B cell (primary cell): ENCODE measurements at regions not wholly inside any gene's neighbourhood (a gene's known extent, or its start where the extent isn't known, plus 50 kb on each side); places are given as distances from the start of the nearest gene placed in this dataset.

Experiments
- ATAC-seq: fragments of 200-7000 bp; cut with Tn5 transposase; one replicate; pipeline ENCODE4 v1.10.0; 2021; ENCODE audit warnings: low read depth, mild to moderate bottlenecking, moderate number of reproducible peaks, moderate library complexity
- CTCF ChIA-PET: fragments of 350-600 bp; sonication (Branson Sonifier 250); formaldehyde crosslinking; loops from one replicate; lab custom pipeline; 2021; ENCODE audit warnings: antibody characterized with exemption, inconsistent platforms; lab: Charles Lee
- POLR2A ChIA-PET: fragments of 350-600 bp; sonication (Branson Sonifier 250); formaldehyde crosslinking; loops from one replicate; lab custom pipeline; 2021; ENCODE audit warnings: antibody characterized with exemption; lab: Charles Lee
- DNase-seq: peaks from one replicate; pipeline ENCODE4 v3.0.0; 2013
- H2AFZ ChIP-seq: 2 replicates; pipeline ENCODE4 v1.6.1; 2012; ENCODE audit warnings: mild to moderate bottlenecking, low read depth, low read length; ENCODE audit not compliant: insufficient read depth, poor library complexity, severe bottlenecking
- H3K27ac ChIP-seq, 2 donors: 1 replicate in 1 of 2; 2 replicates in 1 of 2; pipeline ENCODE4 v1.5.1; 2012 to 2013; ENCODE audit warnings: low read length in 2 of 2, mild to moderate bottlenecking in 2 of 2, moderate library complexity in 1 of 2
- H3K27me3 ChIP-seq, 4 experiments: fragments of 200-600 bp in 1 of 4; sonication (generic) in 1 of 4; replicated peaks in 1 of 4; 1 replicate in 2 of 4; 2 replicates in 2 of 4; pipeline versions ENCODE4 v1.6.1 to v1.7.0; 2013 to 2016; ENCODE audit warnings: low read length in 3 of 4, mild to moderate bottlenecking in 2 of 4, mixed read lengths in 1 of 4, moderate library complexity in 1 of 4; ENCODE audit not compliant: insufficient read depth in 4 of 4, control insufficient read depth in 3 of 4; ENCODE audit errors: control extremely low read depth in 1 of 4
- H3K36me3 ChIP-seq, 2 experiments: replicated peaks in 1 of 2; 1 replicate in 1 of 2; 2 replicates in 1 of 2; pipeline versions ENCODE4 v1.6.1 to v1.7.1; 2013; ENCODE audit warnings: low read length in 1 of 2; ENCODE audit not compliant: insufficient read depth in 2 of 2, control insufficient read depth in 1 of 2; ENCODE audit errors: control extremely low read depth in 1 of 2, extremely low read depth in 1 of 2
- H3K4me1 ChIP-seq, 2 donors: fragments of 200-600 bp in 1 of 2; sonication (generic) in 1 of 2; 1 replicate in 1 of 2; 2 replicates in 1 of 2; pipeline versions ENCODE4 v1.5.1 to v1.6.1; 2013 to 2017; ENCODE audit warnings: low read length in 2 of 2; ENCODE audit not compliant: control insufficient read depth in 2 of 2, insufficient read depth in 2 of 2
- H3K4me2 ChIP-seq: replicated peaks from 2 replicates; pipeline ENCODE3; 2012; ENCODE audit warnings: mild to moderate bottlenecking, low read depth, low read length; ENCODE audit not compliant: poor library complexity, severe bottlenecking
- H3K4me3 ChIP-seq, 5 experiments: fragments of 200-600 bp in 1 of 5; sonication (generic) in 1 of 5; 1 replicate in 3 of 5; 2 replicates in 2 of 5; pipeline versions ENCODE4 v1.5.1 to v1.7.0; 2011 to 2016; ENCODE audit warnings: low read length in 4 of 5, mild to moderate bottlenecking in 4 of 5, low read depth in 2 of 5, control low read depth in 1 of 5, moderate library complexity in 1 of 5; ENCODE audit not compliant: insufficient read depth in 1 of 5; ENCODE audit errors: control extremely low read depth in 1 of 5, extremely low read depth in 1 of 5
- H3K79me2 ChIP-seq: fragments of 200-600 bp; sonication (generic); one replicate; pipeline ENCODE4 v1.6.0; 2016; ENCODE audit warnings: low read length; ENCODE audit not compliant: control insufficient read depth, insufficient read depth
- H3K9ac ChIP-seq: fragments of 200-600 bp; sonication (generic); 2 replicates; pipeline ENCODE4 v1.6.1; 2017; ENCODE audit warnings: mild to moderate bottlenecking, low read length, moderate library complexity
- H3K9me3 ChIP-seq, 3 donors: one replicate each; pipeline versions ENCODE4 v1.6.1 to v1.7.1; 2013; ENCODE audit warnings: low read length in 2 of 3; ENCODE audit not compliant: control insufficient read depth in 2 of 3, insufficient read depth in 1 of 3; ENCODE audit errors: control extremely low read depth in 1 of 3
- H4K20me1 ChIP-seq: 2 replicates; pipeline ENCODE4 v1.6.0; 2012; ENCODE audit warnings: mild to moderate bottlenecking, low read length; ENCODE audit not compliant: insufficient read depth, control insufficient read depth, poor library complexity, severe bottlenecking
- H3K27ac Mint-ChIP-seq: one replicate; pipeline ENCODE4 v1.8.0; 2021; ENCODE audit warnings: mixed read lengths
- H3K27me3 Mint-ChIP-seq: one replicate; pipeline ENCODE4 v1.8.0; 2021; ENCODE audit warnings: mixed read lengths
- H3K4me1 Mint-ChIP-seq: one replicate; pipeline ENCODE4 v1.8.0; 2021; ENCODE audit warnings: mixed read lengths
- H3K4me3 Mint-ChIP-seq: one replicate; pipeline ENCODE4 v1.8.0; 2021; ENCODE audit warnings: mixed read lengths
- H3K9me3 Mint-ChIP-seq: one replicate; pipeline ENCODE4 v1.8.0; 2022; ENCODE audit warnings: mixed read lengths; ENCODE audit not compliant: insufficient read depth
- CTCF ChIP-seq: fragments of 200-600 bp; IDR thresholded peaks from one replicate; pipeline ENCODE4 v1.8.0; 2022; ENCODE audit warnings: antibody characterized with exemption, mild to moderate bottlenecking
- EZH2 ChIP-seq: IDR thresholded peaks from 2 replicates; pipeline ENCODE4 v1.6.1; 2012; ENCODE audit warnings: borderline replicate concordance, low read depth, mild to moderate bottlenecking, moderate library complexity, low read length; ENCODE audit not compliant: insufficient read depth, poor library complexity, severe bottlenecking
- WGBS: methylation state at CpG from one replicate; pipeline ENCODE4 v1.1.5; 2013; ENCODE audit warnings: missing lambda C conversion rate; ENCODE audit not compliant: insufficient coverage; 5-methylcytosine and 5-hydroxymethylcytosine counted together
- intact Hi-C: fragments of 100-400 bp; cut with micrococcal nuclease; formaldehyde crosslinking; loops from one replicate; pipeline ENCODE4 v1.10.0; 2022

GRCh38 chr5:110012145-110012544 is 322.4 kb downstream of the MAN2A1 start:
- no peaks in the 10 kb centered on the region for H3K9me3 ChIP-seq
- no peaks in the 10 kb centered on the region for H3K27me3 ChIP-seq
- H3K4me1 ChIP-seq, result no peaks in the 10 kb centered on the region
- ChIA-PET CTCF (no interaction called here), POLR2A (no interaction called here)
- no peak overlapping the region for H2AFZ ChIP-seq
- Mint-ChIP-seq H3K4me3 (no peak overlapping the region), H3K9me3 (no peaks in the 10 kb centered on the region), H3K27me3 (peaks cover 14% of the 10 kb centered on the region), H3K4me1 (no peaks in the 10 kb centered on the region), H3K27ac (no peak overlapping the region)
- no peak overlapping the region for H3K27ac ChIP-seq
- H3K4me2 ChIP-seq, result no peak overlapping the region
- no CpG with 5 or more reads among the region's 1 CpG for WGBS
- TF ChIP-seq CTCF (no peak), EZH2 (no peak)
- H4K20me1 ChIP-seq, result no peaks in the 10 kb centered on the region
- no peak for DNase-seq
- no peak overlapping the region for H3K9ac ChIP-seq
- H3K79me2 ChIP-seq, result no peaks in the 10 kb centered on the region
- ATAC-seq, result no peak
- no peaks in the 10 kb centered on the region for H3K36me3 ChIP-seq
- H3K4me3 ChIP-seq, result no peak overlapping the region
- intact Hi-C loops, result no loop called here

GRCh38 chr5:110013017-110013416 is 323.3 kb downstream of the MAN2A1 start:
- Mint-ChIP-seq H3K4me1 (no peaks in the 10 kb centered on the region), H3K27ac (no peak overlapping the region), H3K4me3 (no peak overlapping the region), H3K27me3 (peaks cover 17% of the 10 kb centered on the region), H3K9me3 (no peaks in the 10 kb centered on the region)
- Histone ChIP-seq H3K27me3 (no peaks in the 10 kb centered on the region), H3K4me1 (no peaks in the 10 kb centered on the region), H3K4me2 (no peak overlapping the region), H3K27ac (no peak overlapping the region), H4K20me1 (no peaks in the 10 kb centered on the region), H3K79me2 (no peaks in the 10 kb centered on the region), H3K9me3 (no peaks in the 10 kb centered on the region), H3K9ac (no peak overlapping the region), H3K4me3 (no peak overlapping the region), H2AFZ (no peak overlapping the region), H3K36me3 (no peaks in the 10 kb centered on the region)
- no peak for DNase-seq
- intact Hi-C loops, result no loop called here
- TF ChIP-seq EZH2 (no peak), CTCF (no peak)
- ChIA-PET CTCF (no interaction called here), POLR2A (no interaction called here)
- no peak for ATAC-seq
